IMR-90 (cell line): ENCODE measurements at regions not wholly inside any gene's neighbourhood (a gene's known extent, or its start where the extent isn't known, plus 50 kb on each side); places are given as distances from the start of the nearest gene placed in this dataset.

Experiments
- ATAC-seq: fragments of 200-7000 bp; cut with Tn5 transposase; 2 replicates; pipeline ENCODE4 v1.9.1; 2020; ENCODE audit warnings: low read depth, mild to moderate bottlenecking, moderate library complexity
- BruUV-seq: library from RNA; stranded (reverse); fragments of 400-500 nt; replicated peaks from 2 replicates; lab custom pipeline; 2021; lab: Mats Ljungman, UMichigan
- CTCF ChIA-PET: fragments of 300-600 bp; formaldehyde crosslinking; extraction: SDS; loops from one replicate; lab custom pipeline; 2021; ENCODE audit warnings: antibody characterized with exemption; lab: Yijun Ruan, JAX
- POLR2A ChIA-PET: fragments of 300-600 bp; sonication (Branson Sonifier 250); formaldehyde crosslinking; loops from one replicate; lab custom pipeline; 2022; ENCODE audit warnings: antibody characterized with exemption; ENCODE audit not compliant: unreplicated experiment; lab: Charles Lee
- DNase-seq: peaks from one replicate; pipeline ENCODE4 v3.0.0; 2013
- H2AFZ ChIP-seq: replicated peaks from 2 replicates; pipeline ENCODE3; 2013; ENCODE audit warnings: low read length, mild to moderate bottlenecking; ENCODE audit not compliant: poor library complexity
- H2AK5ac ChIP-seq: 2 replicates; pipeline ENCODE4 v1.6.1; 2013; ENCODE audit warnings: low read depth, low read length, inconsistent platforms
- H2AK9ac ChIP-seq: replicated peaks from 2 replicates; pipeline ENCODE3; 2013; ENCODE audit warnings: mild to moderate bottlenecking, low read depth, low read length, moderate library complexity; ENCODE audit not compliant: poor library complexity
- H2BK120ac ChIP-seq: 2 replicates; pipeline ENCODE4 v1.6.1; 2013; ENCODE audit warnings: low read depth, low read length, inconsistent platforms
- H2BK15ac ChIP-seq: 3 replicates; pipeline ENCODE4 v1.6.1; 2013; ENCODE audit warnings: low read depth, low read length, inconsistent platforms
- H2BK20ac ChIP-seq: 2 replicates; pipeline ENCODE4 v1.6.1; 2013; ENCODE audit warnings: low read depth, mild to moderate bottlenecking, inconsistent platforms, low read length, moderate library complexity
- H2BK5ac ChIP-seq: 2 replicates; pipeline ENCODE4 v1.6.1; 2013; ENCODE audit warnings: mild to moderate bottlenecking, low read depth, low read length, inconsistent platforms; ENCODE audit not compliant: poor library complexity, severe bottlenecking
- H3K14ac ChIP-seq: replicated peaks from 2 replicates; pipeline ENCODE4 v1.6.1; 2013; ENCODE audit warnings: low read depth, low read length, inconsistent platforms
- H3K18ac ChIP-seq: 2 replicates; pipeline ENCODE4 v1.6.1; 2013; ENCODE audit warnings: low read depth, low read length, control low read depth
- H3K23ac ChIP-seq: 2 replicates; pipeline ENCODE4 v1.6.1; 2013; ENCODE audit warnings: low read depth, low read length, inconsistent platforms
- H3K27ac ChIP-seq: 2 replicates; pipeline ENCODE4 v1.5.1; 2013; ENCODE audit warnings: mild to moderate bottlenecking, control low read depth, low read length; ENCODE audit not compliant: insufficient read depth
- H3K27me3 ChIP-seq: 2 replicates; pipeline ENCODE4 v1.6.1; 2013; ENCODE audit warnings: low read length; ENCODE audit not compliant: control insufficient read depth, insufficient read depth
- H3K36me3 ChIP-seq: 2 replicates; pipeline ENCODE4 v1.6.1; 2013; ENCODE audit warnings: low read length, mixed read lengths; ENCODE audit not compliant: control insufficient read depth, insufficient read depth
- H3K4ac ChIP-seq: 2 replicates; pipeline ENCODE4 v1.6.1; 2013; ENCODE audit warnings: low read depth, low read length, inconsistent platforms
- H3K4me1 ChIP-seq: 2 replicates; pipeline ENCODE4 v1.6.1; 2013; ENCODE audit warnings: low read length, mixed read lengths; ENCODE audit not compliant: control insufficient read depth, insufficient read depth
- H3K4me2 ChIP-seq: 2 replicates; pipeline ENCODE4 v1.6.1; 2013; ENCODE audit warnings: low read depth, mild to moderate bottlenecking, control low read depth, low read length, moderate library complexity
- H3K4me3 ChIP-seq: 2 replicates; pipeline ENCODE4 v1.5.1; 2013; ENCODE audit warnings: low read depth, mild to moderate bottlenecking, control low read depth, low read length, moderate library complexity; ENCODE audit not compliant: insufficient read depth
- H3K56ac ChIP-seq: 2 replicates; pipeline ENCODE4 v1.6.1; 2013; ENCODE audit warnings: low read length, inconsistent platforms; ENCODE audit not compliant: insufficient read depth; ENCODE audit errors: extremely low read depth
- H3K79me1 ChIP-seq, 2 experiments: 2 replicates each; pipeline ENCODE4 v1.6.1; 2013; ENCODE audit warnings: low read length in 2 of 2, inconsistent platforms in 1 of 2, low read depth in 1 of 2
- H3K9ac ChIP-seq: 2 replicates; pipeline ENCODE4 v1.6.1; 2013; ENCODE audit warnings: low read depth, low read length, control low read depth
- H3K9me1 ChIP-seq: 2 replicates; pipeline ENCODE4 v1.6.1; 2013; ENCODE audit warnings: low read length, inconsistent platforms; ENCODE audit not compliant: insufficient read depth
- H3K9me3 ChIP-seq: 2 replicates; pipeline ENCODE4 v1.6.1; 2013; ENCODE audit warnings: low read length; ENCODE audit not compliant: control insufficient read depth, insufficient read depth
- H4K20me1 ChIP-seq: 2 replicates; pipeline ENCODE4 v1.6.1; 2013; ENCODE audit warnings: low read length, inconsistent platforms; ENCODE audit not compliant: insufficient read depth
- H4K5ac ChIP-seq: 2 replicates; pipeline ENCODE4 v1.6.1; 2013; ENCODE audit warnings: mild to moderate bottlenecking, low read depth, low read length, control low read depth
- H4K8ac ChIP-seq, 2 experiments: 2 replicates each; pipeline ENCODE4 v1.6.1; 2013; ENCODE audit warnings: low read depth in 2 of 2, low read length in 2 of 2, control low read depth in 1 of 2, inconsistent platforms in 1 of 2
- H4K91ac ChIP-seq: 2 replicates; pipeline ENCODE4 v1.6.1; 2013; ENCODE audit warnings: low read depth, low read length, inconsistent platforms; ENCODE audit not compliant: insufficient read depth
- BHLHE40 ChIP-seq: fragments of 150-350 bp; IDR thresholded peaks from 2 replicates; pipeline ENCODE4 v1.6.1; 2016; ENCODE audit warnings: mild to moderate bottlenecking, low read depth, low read length
- CEBPB ChIP-seq: IDR thresholded peaks from 2 replicates; pipeline ENCODE4 v1.6.1; 2012; ENCODE audit warnings: low read depth, low read length, improper control_type of control experiment
- CHD1 ChIP-seq: IDR thresholded peaks from 2 replicates; pipeline ENCODE4 v1.6.1; 2012; ENCODE audit warnings: low read depth, low read length, improper control_type of control experiment
- CTCF ChIP-seq: conservative IDR thresholded peaks from 2 replicates; pipeline ENCODE4 v1.5.1; 2012; ENCODE audit warnings: mild to moderate bottlenecking, low read depth, low read length, improper control_type of control experiment
- ELK1 ChIP-seq: fragments of 150-350 bp; IDR thresholded peaks from 2 replicates; pipeline ENCODE4 v1.6.1; 2016; ENCODE audit warnings: low read depth, mild to moderate bottlenecking, low read length, moderate library complexity, borderline replicate concordance
- FOS ChIP-seq: fragments of 150-350 bp; IDR thresholded peaks from 2 replicates; pipeline ENCODE4 v1.6.1; 2016; ENCODE audit warnings: low read depth, low read length
- MAFK ChIP-seq: IDR thresholded peaks from 2 replicates; pipeline ENCODE4 v1.6.1; 2012; ENCODE audit warnings: low read depth, low read length, improper control_type of control experiment
- MAZ ChIP-seq: IDR thresholded peaks from 2 replicates; pipeline ENCODE4 v1.6.1; 2012; ENCODE audit warnings: low read depth, mild to moderate bottlenecking, low read length, improper control_type of control experiment, moderate library complexity, borderline replicate concordance
- MXI1 ChIP-seq: IDR thresholded peaks from 2 replicates; pipeline ENCODE4 v1.6.1; 2012; ENCODE audit warnings: low read depth, mild to moderate bottlenecking, low read length, moderate library complexity, borderline replicate concordance
- NFE2L2 ChIP-seq: fragments of 150-350 bp; IDR thresholded peaks from 2 replicates; pipeline ENCODE4 v1.6.1; 2016; ENCODE audit warnings: low read depth, mild to moderate bottlenecking, low read length
- POLR2A ChIP-seq: IDR thresholded peaks from 2 replicates; pipeline ENCODE4 v1.6.1; 2012; ENCODE audit warnings: mild to moderate bottlenecking, low read depth, low read length
- RAD21 ChIP-seq: IDR thresholded peaks from 2 replicates; pipeline ENCODE4 v1.6.1; 2012; ENCODE audit warnings: low read length, improper control_type of control experiment
- RCOR1 ChIP-seq: IDR thresholded peaks from 2 replicates; pipeline ENCODE4 v1.6.1; 2012; ENCODE audit warnings: mild to moderate bottlenecking, low read length, improper control_type of control experiment; ENCODE audit not compliant: insufficient replicate concordance
- RFX5 ChIP-seq: IDR thresholded peaks from 2 replicates; pipeline ENCODE4 v1.8.0; 2012; ENCODE audit warnings: low read depth, mild to moderate bottlenecking, low read length, moderate library complexity
- SMC3 ChIP-seq: fragments of 150-350 bp; IDR thresholded peaks from 2 replicates; pipeline ENCODE4 v1.6.1; 2016; ENCODE audit warnings: low read depth, mild to moderate bottlenecking, antibody characterized with exemption, low read length, moderate library complexity
- USF2 ChIP-seq: fragments of 150-350 bp; IDR thresholded peaks from 2 replicates; pipeline ENCODE4 v1.6.1; 2017; ENCODE audit warnings: mild to moderate bottlenecking, antibody characterized with exemption, low read length, low read depth
- dilution Hi-C: fragments of 300-500 bp; cut with HindIII; formaldehyde crosslinking; loops from one replicate; pipeline ENCODE4 v1.14.3; 2018; ENCODE audit warnings: low sequenced_read_pairs; ENCODE audit not compliant: unreplicated experiment
- in situ Hi-C: fragments of 300-500 bp; cut with MboI; formaldehyde crosslinking; loops from 3 replicates; pipeline ENCODE4 v1.14.3; 2019; ENCODE audit warnings: low sequenced_read_pairs, inconsistent platforms, mixed read lengths
- intact Hi-C: fragments of 100-400 bp; cut with micrococcal nuclease; formaldehyde crosslinking; loops from 2 replicates; pipeline ENCODE4 v1.10.0; 2022

- Histone ChIP-seq H3K4me1 (no peaks in the 10 kb centered on the region), H4K20me1 (no peaks in the 10 kb centered on the region), H2BK15ac (no peak overlapping the region), H3K79me1 (no peaks in the 10 kb centered on the region), H3K14ac (no peak overlapping the region), H3K56ac (no peak overlapping the region), H4K8ac (no peak overlapping the region), H2BK20ac (no peak overlapping the region), H3K9ac (no peak overlapping the region), H3K27ac (no peak overlapping the region), H2BK120ac (no peak overlapping the region), H4K91ac (no peak overlapping the region), H3K36me3 (no peaks in the 10 kb centered on the region), H3K4me2 (no peak overlapping the region), H2AK9ac (no peak overlapping the region), H2AFZ (no peak overlapping the region), H3K23ac (no peak overlapping the region), H2BK5ac (no peak overlapping the region), H3K9me3 (no peaks in the 10 kb centered on the region), H3K18ac (no peak overlapping the region), H2AK5ac (no peak overlapping the region), H3K4ac (no peak overlapping the region), H4K5ac (no peak overlapping the region), H3K4me3 (no peak overlapping the region), H3K27me3 (no peaks in the 10 kb centered on the region), H3K9me1 (no peaks in the 10 kb centered on the region; the same call in 1 of the 2 replicates)
- dilution Hi-C loops = no loop called here
- DNase-seq = no peak
- ChIA-PET POLR2A (no interaction called here), CTCF (no interaction called here)
- BruUV-seq = no TSS peak
- TF ChIP-seq BHLHE40 = no peak
- TF ChIP-seq POLR2A = no peak
- TF ChIP-seq CHD1 = no peak
- TF ChIP-seq MAFK = no peak
- TF ChIP-seq SMC3 = no peak
- no peak for TF ChIP-seq CTCF
- TF ChIP-seq CEBPB = no peak
- no peak for TF ChIP-seq FOS
- no peak for TF ChIP-seq NFE2L2
- no peak for TF ChIP-seq RAD21
- no peak for TF ChIP-seq MAZ
- no peak for TF ChIP-seq RFX5
- TF ChIP-seq RCOR1 = no peak
- no peak for TF ChIP-seq MXI1
- no peak for TF ChIP-seq USF2
- no peak for TF ChIP-seq ELK1
- intact Hi-C loops = no loop called here
- ATAC-seq = no peak
- in situ Hi-C loops = no loop called here
Observed at GRCh38 chr6:147023148-147023547, 181.1 kb upstream of the STXBP5 start.
